ENCODE measurements at regions not wholly inside any gene's neighbourhood (a gene's known extent, or its start where the extent isn't known, plus 50 kb on each side); places are given as distances from the start of the nearest gene placed in this dataset.

GRCh38 chr6:33909737-33910136, 105.9 kb upstream of the MLN start:
- Histone ChIP-seq H3K36me3 (no peaks in the 10 kb centered on the region), H3K4me3 (no peak overlapping the region), H3K27me3 (no peaks in the 10 kb centered on the region), H3K4me1 (peaks cover 0 to 6% (median 0%) of the 10 kb centered on the region in 3 donors), H3K9me3 (no peaks in the 10 kb centered on the region), H3K27ac (no peak overlapping the region)
- 65 to 70% methylated on average over 11 of the region's 11 CpGs for WGBS, 2 donors
- ATAC-seq (no peak), FAIRE-seq (no peak), DNase-seq (no peak)
- intact Hi-C loops (cut with DNase I): no loop called here
- no peak for TF ChIP-seq CTCF (IDR thresholded peaks at IDR 0.05)

- no peak overlapping the region for H3K4me3 ChIP-seq
- H3K4me1 ChIP-seq: peaks cover 0 to 6% (median 0%) of the 10 kb centered on the region in 3 donors
- intact Hi-C loops (cut with DNase I): no loop called here
- no peak overlapping the region for H3K27ac ChIP-seq
- ATAC-seq (peak; percentile 52 to 78 (median 66)), DNase-seq (no peak), FAIRE-seq (no peak)
- H3K27me3 ChIP-seq: no peaks in the 10 kb centered on the region
- TF ChIP-seq CTCF (IDR thresholded peaks at IDR 0.05): no peak
- no peaks in the 10 kb centered on the region for H3K9me3 ChIP-seq
- no peaks in the 10 kb centered on the region for H3K36me3 ChIP-seq
- WGBS, 2 donors: 25% methylated on average over 4 of the region's 4 CpGs
Observed at GRCh38 chr6:33908025-33908424, 104.2 kb upstream of the MLN start.

- no peaks in the 10 kb centered on the region for H3K27me3 ChIP-seq
- ATAC-seq (no peak), FAIRE-seq (no peak), DNase-seq (no peak)
- H3K4me1 ChIP-seq: peaks cover 0 to 6% (median 0%) of the 10 kb centered on the region in 3 donors
- 63 to 68% methylated on average over 5 of the region's 5 CpGs for WGBS, 2 donors
- no peaks in the 10 kb centered on the region for H3K36me3 ChIP-seq
- no peak overlapping the region for H3K4me3 ChIP-seq
- intact Hi-C loops (cut with DNase I): no loop called here
- H3K9me3 ChIP-seq: no peaks in the 10 kb centered on the region
- H3K27ac ChIP-seq: peak overlapping the region in 1 of 4 donors; percentile 28
- no peak for TF ChIP-seq CTCF (IDR thresholded peaks at IDR 0.05)
Observed at GRCh38 chr6:33907227-33907626, 103.4 kb upstream of the MLN start.

GRCh38 chr6:33906439-33906838, 102.6 kb upstream of the MLN start:
- Histone ChIP-seq H3K4me3 (no peak overlapping the region), H3K9me3 (no peaks in the 10 kb centered on the region), H3K36me3 (no peaks in the 10 kb centered on the region), H3K27me3 (no peaks in the 10 kb centered on the region), H3K27ac (no peak overlapping the region), H3K4me1 (peaks cover 0 to 6% (median 0%) of the 10 kb centered on the region in 3 donors)
- intact Hi-C loops (cut with DNase I): no loop called here
- TF ChIP-seq CTCF (IDR thresholded peaks at IDR 0.05): no peak
- DNase-seq (no peak), FAIRE-seq (no peak), ATAC-seq (no peak)
- 76 to 81% methylated on average over 9 of the region's 9 CpGs for WGBS, 2 donors

GRCh38 chr6:33905071-33905609, 101.3 kb upstream of the MLN start:
- no peaks in the 10 kb centered on the region for H3K27me3 ChIP-seq

More at GRCh38 chr6:33905071-33905609, 101.3 kb upstream of the MLN start:
- Histone ChIP-seq H3K36me3 (no peaks in the 10 kb centered on the region), H3K9me3 (no peaks in the 10 kb centered on the region), H3K4me1 (peaks cover 0 to 6% (median 0%) of the 10 kb centered on the region in 3 donors), H3K27ac (no peak overlapping the region), H3K4me3 (no peak overlapping the region)
- FAIRE-seq: no peak
- ATAC-seq: no peak
- TF ChIP-seq CTCF (IDR thresholded peaks at IDR 0.05): no peak
- no peak for DNase-seq
- WGBS, 2 donors: 82 to 92% methylated on average over 8 of the region's 8 CpGs
- intact Hi-C loops (cut with DNase I): no loop called here

Data from pancreas (tissue), 10 donors.